ENCODE measurements at regions not wholly inside any gene's neighbourhood (a gene's known extent, or its start where the extent isn't known, plus 50 kb on each side); places are given as distances from the start of the nearest gene placed in this dataset.

GRCh38 chr3:184647405-184647936 is 64.4 kb downstream of the MAGEF1 start:
- intact Hi-C loops (cut with DNase I) = no loop called here
- peaks cover 14% of the 10 kb centered on the region for H3K4me1 ChIP-seq
- H3K27ac ChIP-seq = no peak overlapping the region
- no peaks in the 10 kb centered on the region for H3K36me3 ChIP-seq (replicated peaks in 1 of 2; ENCODE audit: insufficient read depth in 1 of 2, low read depth in 2 of 2)
- H3K9me3 ChIP-seq = no peaks in the 10 kb centered on the region
- DNase-seq (no peak), ATAC-seq (no peak)
- WGBS, 2 donors = 76 to 84% methylated on average over 6 to 7 of the region's 7 CpGs
- no peaks in the 10 kb centered on the region for H3K27me3 ChIP-seq
- no peak overlapping the region for H3K4me3 ChIP-seq
- no peak for TF ChIP-seq POLR2A (IDR thresholded peaks at IDR 0.05)
- no peak for TF ChIP-seq CTCF (IDR thresholded peaks at IDR 0.05)

- ATAC-seq = peak; percentile 97
- H3K4me1 ChIP-seq = peaks cover 14% of the 10 kb centered on the region
Measured at GRCh38 chr3:184645336-184645735, 66.5 kb downstream of the MAGEF1 start.

GRCh38 chr3:184643442-184643841 is 68.4 kb downstream of the MAGEF1 start:
- H3K4me3 ChIP-seq = no peak overlapping the region

More at GRCh38 chr3:184645336-184645735, 66.5 kb downstream of the MAGEF1 start:
- no peaks in the 10 kb centered on the region for H3K9me3 ChIP-seq
- H3K36me3 ChIP-seq (replicated peaks in 1 of 2; ENCODE audit: insufficient read depth in 1 of 2, low read depth in 2 of 2) = no peaks in the 10 kb centered on the region
- DNase-seq = peak; percentile 55 to 85 (median 77)
- TF ChIP-seq POLR2A (IDR thresholded peaks at IDR 0.05) (no peak), CTCF (IDR thresholded peaks at IDR 0.05) (no peak)
- intact Hi-C loops (cut with DNase I) = no loop called here
- WGBS, 2 donors = 18 to 29% methylated on average over 3 of the region's 3 CpGs
- H3K27ac ChIP-seq = peak overlapping the region; percentile 21 to 55 (median 38)
- H3K27me3 ChIP-seq = no peaks in the 10 kb centered on the region
- H3K4me3 ChIP-seq = no peak overlapping the region

GRCh38 chr3:184642631-184643285 is 69.1 kb downstream of the MAGEF1 start:
- intact Hi-C loops (cut with DNase I) = no loop called here
- Histone ChIP-seq H3K9me3 (no peaks in the 10 kb centered on the region), H3K27me3 (no peaks in the 10 kb centered on the region), H3K27ac (no peak overlapping the region), H3K4me1 (peaks cover 14% of the 10 kb centered on the region), H3K4me3 (no peak overlapping the region), H3K36me3 (replicated peaks in 1 of 2; ENCODE audit: insufficient read depth in 1 of 2, low read depth in 2 of 2) (no peaks in the 10 kb centered on the region)
- TF ChIP-seq POLR2A (IDR thresholded peaks at IDR 0.05) (no peak), CTCF (IDR thresholded peaks at IDR 0.05) (no peak)
- WGBS, 2 donors = 71 to 73% methylated on average over 9 of the region's 9 CpGs
- no peak for DNase-seq
- ATAC-seq = no peak

More at GRCh38 chr3:184643442-184643841, 68.4 kb downstream of the MAGEF1 start:
- Histone ChIP-seq H3K9me3 (no peaks in the 10 kb centered on the region), H3K4me1 (peaks cover 14% of the 10 kb centered on the region), H3K36me3 (replicated peaks in 1 of 2; ENCODE audit: insufficient read depth in 1 of 2, low read depth in 2 of 2) (no peaks in the 10 kb centered on the region), H3K27me3 (no peaks in the 10 kb centered on the region), H3K27ac (no peak overlapping the region)
- no peak for ATAC-seq
- intact Hi-C loops (cut with DNase I) = no loop called here
- WGBS, 2 donors = 70 to 75% methylated on average over 6 of the region's 6 CpGs
- TF ChIP-seq POLR2A (IDR thresholded peaks at IDR 0.05) = no peak
- no peak for TF ChIP-seq CTCF (IDR thresholded peaks at IDR 0.05)
- no peak for DNase-seq

GRCh38 chr3:184641430-184641829 is 70.4 kb downstream of the MAGEF1 start:
- DNase-seq (no peak), ATAC-seq (no peak)
- Histone ChIP-seq H3K4me1 (peaks cover 14% of the 10 kb centered on the region), H3K4me3 (no peak overlapping the region), H3K36me3 (replicated peaks in 1 of 2; ENCODE audit: insufficient read depth in 1 of 2, low read depth in 2 of 2) (no peaks in the 10 kb centered on the region), H3K27me3 (no peaks in the 10 kb centered on the region), H3K9me3 (no peaks in the 10 kb centered on the region), H3K27ac (no peak overlapping the region)
- no peak for TF ChIP-seq POLR2A (IDR thresholded peaks at IDR 0.05)
- 71 to 96% methylated on average over 8 of the region's 8 CpGs for WGBS, 2 donors
- intact Hi-C loops (cut with DNase I) = no loop called here
